ENCODE measurements at regions not wholly inside any gene's neighbourhood (a gene's known extent, or its start where the extent isn't known, plus 50 kb on each side); places are given as distances from the start of the nearest gene placed in this dataset.
"Not testable (repeated sequence)": the region's sequence is repeated elsewhere in the genome, so short reads cannot be mapped to it uniquely, and the experiment has no call there.

DNA sequence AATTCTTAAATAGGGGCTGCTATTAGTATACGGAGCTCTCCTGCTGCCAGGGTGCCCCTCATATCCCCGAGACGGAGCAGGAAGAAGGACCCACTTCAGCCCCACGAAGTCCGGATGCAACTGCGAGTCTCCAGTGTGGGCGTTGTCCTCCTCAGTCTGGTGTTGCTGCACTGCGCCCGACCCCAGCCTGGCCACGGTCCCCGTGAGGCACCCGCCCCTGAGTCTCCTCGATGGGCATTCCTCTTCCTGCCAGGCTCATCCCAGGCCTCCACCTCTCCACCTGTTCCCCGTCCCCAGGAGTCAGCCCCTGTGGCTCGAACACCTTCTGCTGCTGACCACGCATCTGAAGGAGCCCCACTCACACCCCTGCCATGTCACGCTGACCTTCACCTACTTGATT, 68.1 kb upstream of the SFSWAP start:
- DNase-seq = no peak

GRCh38 chr12:131643631-131644452, 67.0 kb upstream of the SFSWAP start:
- peak in 1 of 2 experiments; percentile 74 for DNase-seq

DNA sequence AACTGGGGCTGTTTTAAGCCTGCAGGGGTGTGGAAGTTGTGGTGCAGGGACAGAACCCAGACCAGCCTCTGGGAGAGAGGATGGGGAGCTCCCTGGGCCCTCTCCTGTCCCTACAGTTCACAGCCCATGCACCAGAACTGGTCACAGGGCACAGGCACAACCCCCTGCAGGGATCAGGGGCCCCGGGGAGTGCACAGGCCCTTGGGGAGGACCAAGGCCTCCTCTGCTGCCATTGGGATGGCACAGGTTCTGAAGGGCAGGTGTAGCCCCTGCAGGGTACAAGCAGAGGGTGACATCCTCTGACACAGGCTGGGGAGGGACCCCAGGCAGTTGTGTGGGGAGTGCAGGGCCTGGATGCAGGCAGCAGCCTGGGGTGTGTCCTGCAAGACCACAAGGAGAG, 66.4 kb upstream of the SFSWAP start:
- DNase-seq = no peak

- not testable (repeated sequence) for DNase-seq
These were observed 66.0 kb upstream of the SFSWAP start for GRCh38 chr12:131644917-131645316.

DNA sequence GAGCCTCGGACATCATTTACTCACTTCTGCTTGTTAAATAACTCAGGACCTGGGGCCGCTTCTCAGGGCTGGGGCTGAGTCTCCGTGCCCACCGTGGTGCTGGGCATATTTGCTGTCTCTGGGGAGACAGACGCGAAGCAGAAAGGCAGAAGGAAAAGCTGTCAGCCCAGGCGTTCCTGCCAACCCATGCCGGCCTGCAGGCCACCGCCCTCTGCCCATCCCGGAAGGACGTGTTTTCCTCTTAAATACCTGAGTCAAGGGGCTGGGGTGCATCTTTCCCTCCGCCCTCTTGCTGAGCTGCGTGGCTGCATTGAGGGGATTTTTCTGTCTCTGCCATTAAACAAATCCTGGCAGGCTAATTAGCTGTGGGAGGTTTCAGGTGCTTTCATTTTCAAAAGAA, 65.3 kb upstream of the SFSWAP start:
- not testable (repeated sequence) for DNase-seq

DNA sequence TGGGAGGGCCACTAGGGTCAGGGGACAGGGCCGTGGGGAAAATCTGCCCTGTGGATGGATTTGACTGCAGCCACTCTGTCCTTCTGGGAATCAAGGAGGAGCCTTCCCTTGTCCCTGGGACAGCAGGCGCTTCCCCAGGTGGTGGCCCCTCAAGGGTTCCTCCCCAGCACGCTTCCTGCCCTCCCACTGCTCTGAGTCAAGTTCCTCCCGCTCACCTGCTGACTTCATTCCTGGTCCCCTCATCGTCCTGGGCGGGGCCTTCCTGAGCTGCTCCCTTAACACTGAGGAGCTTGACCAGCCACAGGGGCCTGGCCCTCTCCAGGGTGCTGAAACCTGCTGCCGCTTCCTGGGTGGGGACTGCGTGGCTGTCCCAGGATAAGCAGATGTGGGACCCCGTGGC, 64.4 kb upstream of the SFSWAP start:
- not testable (repeated sequence) for DNase-seq

GRCh38 chr12:131647667-131648066, 63.2 kb upstream of the SFSWAP start:
- DNase-seq = no peak

DNA sequence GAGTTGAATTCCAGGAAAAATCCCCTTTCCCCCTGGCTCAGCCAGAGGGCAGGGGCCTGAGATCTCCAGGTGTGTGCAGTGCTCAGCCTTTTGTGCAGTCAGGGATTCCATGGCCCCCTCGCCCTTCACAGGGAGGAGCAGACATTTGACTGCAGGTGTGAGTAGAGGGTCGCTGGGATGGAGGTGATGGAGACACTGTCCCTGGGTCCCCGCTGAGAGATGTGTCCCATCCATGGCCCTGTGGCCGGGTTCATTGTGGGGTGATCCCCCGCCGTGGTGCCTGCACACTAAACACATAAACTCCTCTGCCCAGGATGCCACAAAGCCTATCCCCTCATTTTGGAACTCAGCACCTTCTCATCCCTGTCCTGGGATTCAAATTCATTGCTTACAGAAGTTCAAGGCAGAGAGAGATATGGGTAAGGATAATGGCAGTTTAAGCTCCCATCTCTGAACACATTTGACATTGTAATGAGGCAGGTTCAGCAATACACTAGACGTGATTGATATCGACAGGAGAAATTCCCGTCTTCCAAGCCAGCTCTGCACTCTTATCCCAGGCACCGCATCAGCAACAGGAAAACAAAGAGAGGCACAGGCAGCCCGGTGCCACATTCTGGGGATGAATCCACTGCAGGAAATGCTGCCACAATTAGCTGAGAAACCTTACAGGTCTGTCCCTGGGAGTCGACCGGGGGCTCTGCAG, 55.3 kb upstream of the SFSWAP start:
- DNase-seq = not testable (repeated sequence)

DNA sequence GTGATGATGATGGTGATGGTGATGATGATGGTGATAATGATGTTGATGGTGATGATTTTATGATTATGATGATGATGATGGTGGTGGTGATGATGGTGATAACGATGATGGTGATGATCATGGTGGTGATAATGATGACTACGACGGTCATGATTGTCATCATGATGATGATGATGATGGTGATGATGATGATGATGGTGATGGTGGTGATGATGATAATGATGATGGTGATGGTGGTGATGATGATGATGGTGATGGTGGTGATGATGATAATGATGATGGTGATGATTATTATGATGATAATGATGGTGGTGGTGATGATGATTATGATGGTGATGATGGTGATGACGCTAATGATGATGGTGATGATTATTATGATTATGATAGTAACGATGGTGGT, 54.1 kb upstream of the SFSWAP start:
- not testable (repeated sequence) for DNase-seq

DNA sequence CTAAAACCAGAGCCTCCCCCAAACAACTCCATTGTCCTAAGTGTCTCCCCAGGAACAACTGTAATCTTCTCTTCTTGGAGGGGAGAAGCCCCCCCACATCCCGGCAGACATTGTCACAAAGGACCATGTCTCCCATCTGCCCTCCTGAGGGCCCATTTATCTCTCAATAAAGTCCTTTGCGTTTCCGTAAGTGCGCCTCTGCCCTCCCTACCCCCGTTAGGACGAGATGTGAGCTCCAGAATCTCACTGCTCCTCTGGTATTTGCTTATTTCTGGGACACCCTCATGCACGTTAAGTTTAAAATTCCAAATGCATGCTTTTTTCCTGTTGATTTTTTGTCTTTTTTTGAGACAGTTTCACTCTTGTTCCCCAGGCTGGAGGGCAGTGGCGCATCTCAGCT, 52.3 kb upstream of the SFSWAP start:
- not testable (repeated sequence) for DNase-seq

DNA sequence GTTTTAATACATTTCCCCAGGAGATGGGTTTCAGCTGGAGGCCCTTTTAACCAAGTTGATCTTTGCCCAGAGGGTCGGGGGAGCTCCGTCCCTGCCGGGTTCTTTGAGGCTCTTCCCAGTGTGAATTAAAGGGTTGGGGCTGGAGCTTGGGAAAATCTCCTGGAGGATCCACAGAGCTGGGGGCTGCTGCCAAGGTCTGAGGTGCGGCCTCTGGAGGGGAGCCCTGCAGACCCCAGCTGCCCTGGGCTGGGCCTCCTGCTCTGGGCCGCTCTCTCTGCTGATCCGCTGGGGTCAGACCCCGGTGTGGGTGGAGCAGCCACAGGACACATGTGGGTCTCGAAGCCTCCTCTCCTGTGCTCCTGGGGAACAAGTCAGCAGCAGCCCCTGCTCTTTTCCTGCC, 51.4 kb upstream of the SFSWAP start:
- DNase-seq = not testable (repeated sequence)

DNA sequence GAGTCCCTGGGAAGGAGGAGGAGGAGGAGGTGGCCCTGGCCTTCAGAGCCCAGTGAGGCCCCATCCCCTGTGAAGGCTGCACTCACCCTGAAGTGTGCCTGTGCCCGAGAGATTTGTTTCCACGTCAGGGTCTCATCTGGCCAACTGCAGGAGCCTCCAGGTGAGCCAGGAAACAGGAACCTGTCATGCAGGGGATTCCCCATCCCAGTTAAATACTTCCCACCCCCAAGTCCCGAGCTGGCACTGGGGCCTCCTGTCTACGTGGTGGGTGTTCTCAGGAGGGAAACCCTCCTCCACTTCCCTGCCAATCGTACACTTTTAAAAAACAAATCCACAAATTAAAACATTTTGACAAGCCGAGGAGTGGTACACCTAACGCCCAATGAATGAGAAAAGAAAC, 50.9 kb upstream of the SFSWAP start:
- not testable (repeated sequence) for DNase-seq

- DNase-seq = not testable (repeated sequence)
These were observed 50.5 kb upstream of the SFSWAP start for GRCh38 chr12:131660401-131660800.
